ENCODE measurements at regions not wholly inside any gene's neighbourhood (a gene's known extent, or its start where the extent isn't known, plus 50 kb on each side); places are given as distances from the start of the nearest gene placed in this dataset.
A peak's percentile ranks its signal among the peaks of the same experiment; 100 is the strongest.

GRCh38 chr10:128286141-128286761 lies 160.0 kb upstream of the MKI67 start:
- peaks cover 15% of the 10 kb centered on the region for H3K9me3 Mint-ChIP-seq
- H3K4me3 Mint-ChIP-seq, result peak overlapping the region; percentile 46
- H3K27ac ChIP-seq, result no peak overlapping the region
- H3F3A ChIP-seq (ENCODE audit: low read depth), result peaks cover 11% of the 10 kb centered on the region
- peaks cover 34% of the 10 kb centered on the region for H3K27me3 Mint-ChIP-seq (ENCODE audit: insufficient read depth, low read depth)
- peaks cover 5% of the 10 kb centered on the region for H3K4me1 ChIP-seq
- peak overlapping the region; percentile 76 for H2AFZ ChIP-seq (replicated peaks)
- no peaks in the 10 kb centered on the region for H3K4me1 Mint-ChIP-seq
- H3K4me2 ChIP-seq, result peak overlapping the region; percentile 97
- H3K36me3 ChIP-seq, result no peaks in the 10 kb centered on the region
- H3K27me3 ChIP-seq, result peaks cover 66% of the 10 kb centered on the region
- no peaks in the 10 kb centered on the region for H4K20me1 ChIP-seq (ENCODE audit: low read depth)
- H3K27ac Mint-ChIP-seq, result no peak overlapping the region
- no peak for TF ChIP-seq EZH2 (IDR thresholded peaks at IDR 0.05)
- TF ChIP-seq EZH2phosphoT487 (IDR thresholded peaks at IDR 0.05), result no peak
- TF ChIP-seq CTCF (IDR thresholded peaks at IDR 0.05), result no peak
- H3K9ac ChIP-seq, result no peak overlapping the region
- peaks cover 4% of the 10 kb centered on the region for H3K9me3 ChIP-seq (ENCODE audit: low read depth)
- no peaks in the 10 kb centered on the region for H3K79me2 ChIP-seq (ENCODE audit: low read depth)
- peak overlapping the region; percentile 52 for H3K4me3 ChIP-seq
- peak; percentile 29 for DNase-seq (ENCODE audit: low spot score)
- no peaks in the 10 kb centered on the region for H3K36me3 Mint-ChIP-seq

GRCh38 chr10:128286762-128287500 lies 160.7 kb upstream of the MKI67 start:
- Mint-ChIP-seq H3K36me3 (no peaks in the 10 kb centered on the region), H3K4me1 (no peaks in the 10 kb centered on the region), H3K4me3 (peak overlapping the region; percentile 60), H3K9me3 (peaks cover 18% of the 10 kb centered on the region), H3K27ac (no peak overlapping the region), H3K27me3 (ENCODE audit: insufficient read depth, low read depth) (peaks cover 34% of the 10 kb centered on the region)
- Histone ChIP-seq H3K4me3 (peak overlapping the region; percentile 52), H3K27me3 (peaks cover 66% of the 10 kb centered on the region), H4K20me1 (ENCODE audit: low read depth) (no peaks in the 10 kb centered on the region), H3K9me3 (ENCODE audit: low read depth) (peaks cover 4% of the 10 kb centered on the region), H3K4me1 (peaks cover 5% of the 10 kb centered on the region), H3F3A (ENCODE audit: low read depth) (peaks cover 11% of the 10 kb centered on the region), H2AFZ (replicated peaks) (peak overlapping the region; percentile 76), H3K27ac (no peak overlapping the region), H3K36me3 (no peaks in the 10 kb centered on the region), H3K4me2 (peak overlapping the region; percentile 97), H3K9ac (no peak overlapping the region), H3K79me2 (ENCODE audit: low read depth) (no peaks in the 10 kb centered on the region)
- TF ChIP-seq EZH2 (IDR thresholded peaks at IDR 0.05) (no peak), CTCF (IDR thresholded peaks at IDR 0.05) (no peak), EZH2phosphoT487 (IDR thresholded peaks at IDR 0.05) (peak; percentile 21)
- DNase-seq (ENCODE audit: low spot score), result peak; percentile 84

GRCh38 chr10:128287921-128288320 lies 161.7 kb upstream of the MKI67 start:
- Histone ChIP-seq H3K4me3 (no peak overlapping the region), H3K27me3 (peaks cover 66% of the 10 kb centered on the region), H3K36me3 (no peaks in the 10 kb centered on the region), H3K9ac (no peak overlapping the region), H3K4me1 (peaks cover 5% of the 10 kb centered on the region), H3K27ac (no peak overlapping the region), H3K9me3 (ENCODE audit: low read depth) (peaks cover 4% of the 10 kb centered on the region), H3K79me2 (ENCODE audit: low read depth) (no peaks in the 10 kb centered on the region), H4K20me1 (ENCODE audit: low read depth) (no peaks in the 10 kb centered on the region), H2AFZ (replicated peaks) (no peak overlapping the region), H3K4me2 (no peak overlapping the region), H3F3A (ENCODE audit: low read depth) (peaks cover 11% of the 10 kb centered on the region)
- no peaks in the 10 kb centered on the region for H3K36me3 Mint-ChIP-seq
- H3K27me3 Mint-ChIP-seq (ENCODE audit: insufficient read depth, low read depth), result peaks cover 38% of the 10 kb centered on the region
- no peak for DNase-seq (ENCODE audit: low spot score)
- no peak overlapping the region for H3K27ac Mint-ChIP-seq
- H3K4me1 Mint-ChIP-seq, result no peaks in the 10 kb centered on the region
- peak; percentile 23 for TF ChIP-seq EZH2 (IDR thresholded peaks at IDR 0.05)
- no peak for TF ChIP-seq EZH2phosphoT487 (IDR thresholded peaks at IDR 0.05)
- peak overlapping the region; percentile 4 for H3K4me3 Mint-ChIP-seq
- H3K9me3 Mint-ChIP-seq, result peaks cover 19% of the 10 kb centered on the region

- H3K4me2 ChIP-seq, result no peak overlapping the region
- no peak overlapping the region for H3K9ac ChIP-seq
- H3F3A ChIP-seq (ENCODE audit: low read depth), result peaks cover 11% of the 10 kb centered on the region
- no peak for DNase-seq (ENCODE audit: low spot score)
- Mint-ChIP-seq H3K9me3 (peaks cover 19% of the 10 kb centered on the region), H3K27ac (no peak overlapping the region), H3K4me1 (no peaks in the 10 kb centered on the region), H3K36me3 (no peaks in the 10 kb centered on the region), H3K27me3 (ENCODE audit: insufficient read depth, low read depth) (peaks cover 34% of the 10 kb centered on the region), H3K4me3 (no peak overlapping the region)
- TF ChIP-seq EZH2phosphoT487 (IDR thresholded peaks at IDR 0.05), result no peak
- H3K79me2 ChIP-seq (ENCODE audit: low read depth), result no peaks in the 10 kb centered on the region
- peaks cover 55% of the 10 kb centered on the region for H3K27me3 ChIP-seq
- H2AFZ ChIP-seq (replicated peaks), result no peak overlapping the region
- H3K9me3 ChIP-seq (ENCODE audit: low read depth), result peaks cover 4% of the 10 kb centered on the region
- no peaks in the 10 kb centered on the region for H3K36me3 ChIP-seq
- peaks cover 5% of the 10 kb centered on the region for H3K4me1 ChIP-seq
- no peak overlapping the region for H3K27ac ChIP-seq
- H4K20me1 ChIP-seq (ENCODE audit: low read depth), result no peaks in the 10 kb centered on the region
- H3K4me3 ChIP-seq, result no peak overlapping the region
Measured at GRCh38 chr10:128289621-128290020, 163.4 kb upstream of the MKI67 start.
